Cardiac muscle cell (in vitro differentiated cells and primary cell): ENCODE measurements at regions not wholly inside any gene's neighbourhood (a gene's known extent, or its start where the extent isn't known, plus 50 kb on each side); places are given as distances from the start of the nearest gene placed in this dataset.
A peak's percentile ranks its signal among the peaks of the same experiment; 100 is the strongest.
"Not testable (repeated sequence)": the region's sequence is repeated elsewhere in the genome, so short reads cannot be mapped to it uniquely, and the experiment has no call there.

Source experiments
- DNase-seq, 2 donors: peaks; one replicate each; pipeline versions ENCODE4 v3.0.0 to v3.0.0-alpha.2; 2010 to 2017; ENCODE audit warnings: low read depth in 1 of 2, low spot score in 1 of 2
- H3K27ac ChIP-seq: fragments of 200-600 bp; sonication (generic); 2 replicates; pipeline ENCODE4 v1.5.1; 2016
- H3K27me3 ChIP-seq: fragments of 200-600 bp; sonication (generic); 2 replicates; pipeline ENCODE4 v1.6.0; 2016; ENCODE audit warnings: control low read depth
- H3K36me3 ChIP-seq: fragments of 200-600 bp; sonication (generic); 2 replicates; pipeline ENCODE4 v1.5.1; 2016; ENCODE audit warnings: control low read depth
- H3K4me1 ChIP-seq: fragments of 200-600 bp; sonication (generic); 2 replicates; pipeline ENCODE4 v1.8.1; 2017; ENCODE audit warnings: low read depth, mild to moderate bottlenecking, mixed run types
- H3K4me3 ChIP-seq: fragments of 200-600 bp; sonication (generic); 2 replicates; pipeline ENCODE4 v1.5.1; 2016; ENCODE audit warnings: mild to moderate bottlenecking
- H3K9me3 ChIP-seq: fragments of 200-600 bp; sonication (generic); 2 replicates; pipeline ENCODE4 v1.5.1; 2017; ENCODE audit warnings: low read depth, mild to moderate bottlenecking, control low read depth
- TF ChIP-seq, protein P1 (sequence below): IDR thresholded peaks from 2 replicates; pipeline ENCODE4 v1.5.1; 2012; ENCODE audit warnings: low read depth, mild to moderate bottlenecking, low read length

DNA sequence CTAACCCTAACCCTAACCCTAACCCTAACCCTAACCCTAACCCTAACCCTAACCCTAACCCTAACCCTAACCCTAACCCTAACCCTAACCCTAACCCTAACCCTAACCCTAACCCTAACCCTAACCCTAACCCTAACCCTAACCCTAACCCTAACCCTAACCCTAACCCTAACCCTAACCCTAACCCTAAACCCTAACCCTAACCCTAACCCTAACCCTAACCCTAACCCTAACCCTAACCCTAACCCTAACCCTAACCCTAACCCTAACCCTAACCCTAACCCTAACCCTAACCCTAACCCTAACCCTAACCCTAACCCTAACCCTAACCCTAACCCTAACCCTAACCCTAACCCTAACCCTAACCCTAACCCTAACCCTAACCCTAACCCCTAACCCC lies 80.6 kb upstream of the PLEKHG4B start:
- not testable (repeated sequence) for DNase-seq, H3K27me3 ChIP-seq, H3K4me3 ChIP-seq, H3K9me3 ChIP-seq, H3K4me1 ChIP-seq, H3K27ac ChIP-seq, H3K36me3 ChIP-seq

DNA sequence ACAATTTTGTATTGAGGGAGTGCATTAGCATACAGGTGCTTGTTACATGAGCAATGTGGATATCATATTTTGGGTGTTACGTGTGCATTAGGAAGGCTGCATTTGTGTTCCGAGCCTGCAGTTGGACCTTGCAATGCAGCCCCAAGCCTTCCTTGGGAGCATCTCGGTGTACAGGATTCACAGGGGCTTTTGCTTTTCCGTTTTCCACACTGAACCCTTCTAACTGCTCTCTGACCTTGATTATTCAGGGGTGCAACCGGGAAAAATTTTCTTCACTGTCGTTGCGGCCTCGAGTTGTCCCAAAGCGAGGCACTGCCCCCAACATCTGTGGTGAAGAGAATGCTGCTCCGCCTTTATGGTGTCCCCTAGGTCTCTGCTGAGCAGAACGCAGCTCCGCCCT lies 80.1 kb upstream of the PLEKHG4B start:
- no peaks in the 10 kb centered on the region for H3K36me3 ChIP-seq
- no peak overlapping the region for H3K27ac ChIP-seq
- no peaks in the 10 kb centered on the region for H3K9me3 ChIP-seq
- no peaks in the 10 kb centered on the region for H3K27me3 ChIP-seq
- H3K4me1 ChIP-seq = no peaks in the 10 kb centered on the region
- TF ChIP-seq, protein P1, sequence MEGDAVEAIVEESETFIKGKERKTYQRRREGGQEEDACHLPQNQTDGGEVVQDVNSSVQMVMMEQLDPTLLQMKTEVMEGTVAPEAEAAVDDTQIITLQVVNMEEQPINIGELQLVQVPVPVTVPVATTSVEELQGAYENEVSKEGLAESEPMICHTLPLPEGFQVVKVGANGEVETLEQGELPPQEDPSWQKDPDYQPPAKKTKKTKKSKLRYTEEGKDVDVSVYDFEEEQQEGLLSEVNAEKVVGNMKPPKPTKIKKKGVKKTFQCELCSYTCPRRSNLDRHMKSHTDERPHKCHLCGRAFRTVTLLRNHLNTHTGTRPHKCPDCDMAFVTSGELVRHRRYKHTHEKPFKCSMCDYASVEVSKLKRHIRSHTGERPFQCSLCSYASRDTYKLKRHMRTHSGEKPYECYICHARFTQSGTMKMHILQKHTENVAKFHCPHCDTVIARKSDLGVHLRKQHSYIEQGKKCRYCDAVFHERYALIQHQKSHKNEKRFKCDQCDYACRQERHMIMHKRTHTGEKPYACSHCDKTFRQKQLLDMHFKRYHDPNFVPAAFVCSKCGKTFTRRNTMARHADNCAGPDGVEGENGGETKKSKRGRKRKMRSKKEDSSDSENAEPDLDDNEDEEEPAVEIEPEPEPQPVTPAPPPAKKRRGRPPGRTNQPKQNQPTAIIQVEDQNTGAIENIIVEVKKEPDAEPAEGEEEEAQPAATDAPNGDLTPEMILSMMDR = no peak
- no peak overlapping the region for H3K4me3 ChIP-seq
- DNase-seq = peak; percentile 19 to 23

DNA sequence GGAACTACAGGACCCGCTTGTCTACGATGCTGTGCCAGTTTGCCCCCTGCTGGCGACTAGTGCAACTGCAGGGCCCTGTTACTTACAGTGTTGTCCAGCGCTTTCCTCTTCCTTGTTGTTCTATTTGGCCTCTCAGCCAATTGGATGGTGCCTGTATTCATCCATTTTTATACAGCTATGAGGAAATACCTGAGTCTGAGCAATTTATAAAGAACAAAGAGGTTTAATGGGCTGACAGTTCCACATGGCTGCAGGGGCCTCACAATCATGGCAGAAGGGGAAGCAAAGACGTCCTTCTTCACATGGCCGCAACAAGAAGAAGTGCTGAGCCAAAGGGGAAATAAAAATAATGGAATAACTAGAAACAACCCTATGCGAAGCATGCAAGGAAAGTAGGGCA lies 78.7 kb upstream of the PLEKHG4B start:
- no peaks in the 10 kb centered on the region for H3K36me3 ChIP-seq
- no peak overlapping the region for H3K27ac ChIP-seq
- TF ChIP-seq, protein P1 = no peak
- DNase-seq = no peak
- no peak overlapping the region for H3K4me3 ChIP-seq
- H3K27me3 ChIP-seq = no peaks in the 10 kb centered on the region
- no peaks in the 10 kb centered on the region for H3K4me1 ChIP-seq
- H3K9me3 ChIP-seq = no peaks in the 10 kb centered on the region

DNA sequence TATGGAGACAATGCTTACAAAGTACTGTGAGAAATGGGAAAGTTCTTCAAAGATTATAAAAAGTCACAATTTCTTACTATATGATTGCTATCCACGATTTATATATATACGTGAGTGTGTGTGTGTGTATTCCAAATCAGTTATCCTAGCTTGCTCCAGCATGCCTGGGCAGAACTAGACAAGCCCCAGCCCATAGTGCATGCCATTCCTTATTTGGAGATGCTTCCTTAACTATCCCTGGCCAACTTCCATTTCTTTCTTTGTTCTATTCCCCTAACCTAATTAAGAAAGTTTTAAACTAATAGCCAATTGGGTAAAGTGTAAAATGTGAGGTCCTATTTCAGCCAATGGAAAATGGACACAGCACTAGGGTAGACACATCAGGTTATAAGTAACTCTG lies 77.3 kb upstream of the PLEKHG4B start:
- not testable (repeated sequence) for H3K36me3 ChIP-seq, H3K4me3 ChIP-seq, H3K4me1 ChIP-seq, H3K9me3 ChIP-seq, H3K27me3 ChIP-seq
- peak overlapping the region; percentile 70 for H3K27ac ChIP-seq
- peak in 1 of 2 donors; percentile 18 for DNase-seq

DNA sequence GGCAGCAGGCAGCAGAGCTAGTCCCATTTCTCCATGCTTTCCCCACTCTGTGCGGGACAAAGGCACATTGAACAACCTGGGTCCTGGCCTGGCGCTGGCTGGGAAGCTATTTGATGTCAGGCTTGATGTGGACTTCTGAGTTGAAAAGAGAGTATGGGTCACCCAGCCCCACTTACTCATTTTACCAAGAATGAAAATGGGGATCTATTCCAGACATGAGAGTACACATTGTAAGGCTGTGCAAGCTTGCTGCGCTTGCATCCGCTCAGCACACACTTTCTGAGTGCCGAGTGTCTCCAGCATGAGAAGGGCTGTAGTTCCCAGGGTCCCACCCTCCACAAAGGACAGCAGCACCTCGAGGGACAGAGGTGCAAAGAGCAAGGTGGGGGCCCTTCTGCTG lies 71.7 kb upstream of the PLEKHG4B start:
- not testable (repeated sequence) for H3K27ac ChIP-seq, H3K4me3 ChIP-seq, DNase-seq, H3K4me1 ChIP-seq, H3K9me3 ChIP-seq, H3K36me3 ChIP-seq, H3K27me3 ChIP-seq

DNA sequence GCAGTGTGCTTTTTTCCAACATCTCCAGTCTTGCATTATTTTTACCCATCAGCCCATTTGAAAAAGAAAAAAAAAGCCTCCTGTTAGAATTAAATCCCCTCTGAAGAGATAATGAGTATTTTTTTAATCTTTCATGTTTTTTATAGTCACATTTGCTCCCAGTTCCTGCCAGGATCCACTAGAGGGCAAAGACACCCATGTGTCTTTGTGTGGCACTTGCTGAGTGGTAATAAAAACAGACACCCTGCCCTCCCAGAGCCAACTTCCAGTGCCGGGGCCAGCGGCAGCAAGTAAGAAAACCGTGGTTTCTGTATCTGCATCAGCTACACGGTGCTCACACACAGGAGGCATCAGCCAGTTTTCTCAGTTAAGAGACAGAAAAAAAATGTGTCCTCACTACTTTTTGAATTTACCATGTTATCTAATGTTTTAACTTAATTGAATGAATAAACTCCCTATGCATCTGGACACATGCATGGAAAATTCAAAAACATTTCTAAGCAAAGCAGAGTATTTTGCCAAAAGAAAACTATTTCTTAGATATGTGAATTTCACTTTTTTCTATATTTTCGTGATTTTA lies 70.2 kb upstream of the PLEKHG4B start:
- H3K27me3 ChIP-seq = no peaks in the 10 kb centered on the region
- no peak overlapping the region for H3K27ac ChIP-seq
- DNase-seq = peak in 1 of 2 donors; percentile 7
- TF ChIP-seq, protein P1 = peak; percentile 28
- no peak overlapping the region for H3K4me3 ChIP-seq
- H3K9me3 ChIP-seq = no peaks in the 10 kb centered on the region
- no peaks in the 10 kb centered on the region for H3K36me3 ChIP-seq
- no peaks in the 10 kb centered on the region for H3K4me1 ChIP-seq

DNA sequence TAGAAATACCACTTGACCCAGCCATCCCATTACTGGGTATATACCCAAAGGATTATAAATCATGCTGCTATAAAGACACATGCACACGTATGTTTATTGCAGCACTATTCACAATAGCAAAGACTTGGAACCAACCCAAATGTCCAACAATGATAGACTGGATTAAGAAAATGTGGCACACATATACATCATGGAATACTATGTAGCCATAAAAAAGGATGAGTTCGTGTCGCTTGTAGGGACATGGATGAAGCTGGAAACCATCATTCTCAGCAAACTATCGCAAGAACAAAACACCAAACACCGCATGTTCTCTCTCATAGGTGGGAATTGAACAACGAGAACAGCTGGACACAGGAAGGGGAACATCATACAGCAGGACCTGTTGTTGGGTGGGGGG lies 68.1 kb upstream of the PLEKHG4B start:
- DNase-seq, H3K27ac ChIP-seq, H3K9me3 ChIP-seq, H3K36me3 ChIP-seq, H3K4me3 ChIP-seq, H3K4me1 ChIP-seq, H3K27me3 ChIP-seq: not testable (repeated sequence)

DNA sequence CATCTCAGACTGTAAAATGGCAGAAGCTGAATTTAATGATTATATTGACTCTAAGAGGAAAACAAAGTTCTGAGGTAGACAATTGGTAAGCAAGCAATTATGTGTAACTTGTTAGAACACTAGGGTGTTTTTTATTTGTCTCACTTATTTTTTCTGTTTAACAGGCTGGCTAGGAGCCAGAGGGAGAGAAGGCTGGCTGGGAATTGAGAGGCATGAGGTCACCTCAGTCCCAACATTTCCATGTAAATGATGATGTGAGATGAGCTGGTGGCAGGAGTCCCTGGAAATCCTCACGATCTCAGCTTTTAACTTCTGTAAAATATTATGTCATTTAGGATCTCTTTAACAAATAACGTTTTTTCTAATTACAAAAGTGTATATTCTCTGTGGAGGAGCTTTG lies 66.9 kb upstream of the PLEKHG4B start:
- H3K27me3 ChIP-seq, DNase-seq, H3K4me1 ChIP-seq, H3K36me3 ChIP-seq, H3K4me3 ChIP-seq, H3K27ac ChIP-seq, H3K9me3 ChIP-seq: not testable (repeated sequence)
